Endothelial cell of hepatic sinusoid (primary cell): ENCODE measurements at regions not wholly inside any gene's neighbourhood (a gene's known extent, or its start where the extent isn't known, plus 50 kb on each side); places are given as distances from the start of the nearest gene placed in this dataset.
"Not testable (repeated sequence)": the region's sequence is repeated elsewhere in the genome, so short reads cannot be mapped to it uniquely, and the experiment has no call there.

Experiments used
- in situ Hi-C: cut with HindIII; loops from 2 replicates; pipeline ENCODE4 v1.10.0; 2017; ENCODE audit warnings: low sequenced_read_pairs

- in situ Hi-C loops, result no loop called here
Observed at GRCh38 chr9:115690786-115691496, 462.6 kb upstream of the PAPPA start.

DNA sequence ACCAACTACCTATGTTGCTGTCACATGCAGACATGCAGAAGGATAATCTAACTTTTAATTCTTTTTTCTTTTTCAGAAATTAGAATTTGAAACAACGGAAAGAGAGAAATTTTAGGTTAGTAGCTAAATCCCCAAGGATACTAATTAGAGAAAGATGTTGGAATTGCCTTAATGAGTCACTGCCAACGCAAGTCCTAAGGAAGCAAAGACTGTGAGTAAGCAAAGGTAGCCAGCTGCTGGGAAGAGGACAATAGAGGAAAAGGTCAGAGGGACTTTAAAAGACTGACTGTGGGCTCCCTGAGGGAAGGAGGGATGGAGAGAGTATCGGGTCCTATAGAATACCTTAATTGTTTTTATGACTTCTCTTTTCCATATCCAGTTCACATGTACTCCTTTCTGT lies 461.9 kb upstream of the PAPPA start:
- in situ Hi-C loops, result no loop called here

DNA sequence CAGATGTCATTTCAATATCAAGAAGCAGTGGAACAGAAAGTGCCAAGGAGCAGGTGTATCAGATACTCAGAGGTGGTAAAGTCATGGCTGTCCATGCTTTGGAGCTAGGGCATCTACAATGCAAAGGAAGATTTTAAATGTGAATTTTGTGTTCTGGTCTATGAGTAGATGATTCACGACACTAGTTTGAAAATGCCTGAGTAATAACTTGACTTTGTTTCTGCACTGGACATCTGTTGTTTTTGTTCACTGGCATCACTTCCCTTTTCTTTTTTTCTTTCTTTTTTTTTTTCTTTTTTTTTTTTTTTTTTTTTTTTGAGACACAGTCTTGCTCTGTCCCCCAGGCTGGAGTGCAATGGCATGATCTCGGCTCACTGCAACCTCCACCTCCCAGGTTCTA lies 460.7 kb upstream of the PAPPA start:
- in situ Hi-C loops, result not testable (repeated sequence)

DNA sequence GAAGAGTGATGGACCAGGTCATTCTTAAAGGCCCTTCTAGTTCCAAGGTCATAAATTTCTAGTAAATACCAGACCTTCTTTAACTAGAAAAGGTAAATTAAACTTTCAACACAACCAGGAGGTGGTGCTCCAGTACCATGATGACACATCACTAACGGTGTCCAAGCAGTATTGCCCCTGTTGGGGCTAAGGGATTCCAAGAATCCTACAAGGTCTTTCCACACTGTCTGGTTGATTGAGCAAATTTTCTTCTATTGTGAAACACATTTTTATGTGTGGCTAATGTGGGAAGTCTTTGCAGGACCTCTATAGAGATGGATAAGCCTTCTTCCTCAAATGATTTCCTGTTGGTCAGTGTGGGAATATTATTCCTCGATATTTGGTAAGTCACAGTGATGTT lies 459.6 kb upstream of the PAPPA start:
- in situ Hi-C loops, result no loop called here

- in situ Hi-C loops, result no loop called here
Observed at GRCh38 chr9:115694991-115695390, 458.6 kb upstream of the PAPPA start.

DNA sequence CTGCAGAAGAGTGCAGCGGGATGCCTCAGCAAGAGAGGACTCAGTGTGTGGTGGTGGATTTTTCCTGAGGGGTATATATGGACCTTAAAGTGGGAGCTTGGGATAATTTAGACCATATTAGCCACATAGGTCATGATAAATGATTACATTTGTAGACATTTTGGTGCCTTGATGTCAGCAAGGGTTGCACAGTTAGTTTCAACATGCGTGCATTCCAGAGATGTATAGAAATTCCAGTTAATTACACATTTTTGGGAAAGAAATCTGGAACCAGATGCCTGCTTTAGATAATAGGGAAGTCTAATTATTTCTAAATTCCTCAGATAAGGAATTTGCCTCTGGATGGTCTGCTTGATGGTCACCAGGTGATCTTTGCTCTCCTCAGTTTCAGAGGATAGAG lies 440.6 kb upstream of the PAPPA start:
- in situ Hi-C loops, result no loop called here

DNA sequence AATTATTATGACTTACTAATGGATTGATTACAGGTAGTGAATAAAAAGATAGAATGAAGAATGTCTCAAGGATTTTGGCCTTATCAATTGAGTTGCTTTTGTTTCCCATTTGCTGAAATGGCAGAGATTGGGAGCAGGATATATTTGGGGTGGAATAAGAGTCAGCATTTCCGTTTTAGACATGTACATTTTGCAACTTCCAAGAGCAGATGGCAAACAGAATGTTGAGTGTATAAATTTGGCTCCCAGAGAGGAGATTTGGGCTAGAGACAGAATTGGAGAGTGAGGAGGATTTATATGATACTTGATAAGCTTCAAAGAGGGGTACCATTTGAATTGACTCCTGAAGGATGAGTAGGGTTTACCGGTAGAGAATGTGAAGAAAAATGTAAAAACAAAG lies 437.9 kb upstream of the PAPPA start:
- in situ Hi-C loops, result no loop called here

DNA sequence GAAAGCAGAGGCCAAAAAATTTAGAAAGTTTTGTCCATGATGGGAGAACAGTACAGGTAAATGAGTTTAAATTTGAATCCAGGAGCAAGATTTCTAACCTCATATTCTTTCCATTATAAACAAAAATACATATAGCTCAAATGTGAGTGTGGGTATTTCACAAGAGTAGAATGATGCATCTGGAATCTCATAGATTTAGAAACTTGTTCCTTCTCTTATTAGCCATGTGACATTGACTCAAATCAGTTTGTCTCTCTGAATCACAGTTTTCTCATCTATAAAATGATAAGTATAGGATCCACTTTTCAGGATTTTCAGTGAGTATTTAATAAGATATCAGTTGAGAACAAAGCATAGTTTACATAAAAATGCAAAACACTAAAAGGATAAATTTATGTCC lies 436.3 kb upstream of the PAPPA start:
- in situ Hi-C loops, result no loop called here

GRCh38 chr9:115717711-115718173 lies 435.8 kb upstream of the PAPPA start:
- in situ Hi-C loops, result no loop called here

- in situ Hi-C loops, result no loop called here
Observed at GRCh38 chr9:115730396-115730795, 423.2 kb upstream of the PAPPA start.

DNA sequence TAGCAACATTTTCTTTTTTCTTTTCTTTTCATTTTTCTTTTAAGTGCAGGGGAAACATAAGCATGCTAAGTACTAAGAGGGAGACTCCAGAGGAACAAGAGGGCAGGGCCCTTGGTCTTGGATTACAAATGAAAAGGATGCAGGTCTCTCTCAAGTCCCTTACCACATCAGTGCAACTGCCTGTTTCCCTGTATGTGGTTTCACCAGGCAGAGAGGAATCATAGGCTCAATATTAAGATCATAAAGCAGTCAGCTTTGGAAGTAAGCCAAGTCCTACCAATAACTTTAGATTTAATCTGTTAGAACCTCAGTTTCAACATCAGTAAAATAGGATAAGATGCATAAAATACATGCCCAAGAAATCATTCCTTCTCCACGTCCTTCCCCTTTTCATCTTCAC lies 422.7 kb upstream of the PAPPA start:
- in situ Hi-C loops, result no loop called here

- in situ Hi-C loops, result no loop called here
Observed at GRCh38 chr9:115733318-115734110, 420.1 kb upstream of the PAPPA start.

DNA sequence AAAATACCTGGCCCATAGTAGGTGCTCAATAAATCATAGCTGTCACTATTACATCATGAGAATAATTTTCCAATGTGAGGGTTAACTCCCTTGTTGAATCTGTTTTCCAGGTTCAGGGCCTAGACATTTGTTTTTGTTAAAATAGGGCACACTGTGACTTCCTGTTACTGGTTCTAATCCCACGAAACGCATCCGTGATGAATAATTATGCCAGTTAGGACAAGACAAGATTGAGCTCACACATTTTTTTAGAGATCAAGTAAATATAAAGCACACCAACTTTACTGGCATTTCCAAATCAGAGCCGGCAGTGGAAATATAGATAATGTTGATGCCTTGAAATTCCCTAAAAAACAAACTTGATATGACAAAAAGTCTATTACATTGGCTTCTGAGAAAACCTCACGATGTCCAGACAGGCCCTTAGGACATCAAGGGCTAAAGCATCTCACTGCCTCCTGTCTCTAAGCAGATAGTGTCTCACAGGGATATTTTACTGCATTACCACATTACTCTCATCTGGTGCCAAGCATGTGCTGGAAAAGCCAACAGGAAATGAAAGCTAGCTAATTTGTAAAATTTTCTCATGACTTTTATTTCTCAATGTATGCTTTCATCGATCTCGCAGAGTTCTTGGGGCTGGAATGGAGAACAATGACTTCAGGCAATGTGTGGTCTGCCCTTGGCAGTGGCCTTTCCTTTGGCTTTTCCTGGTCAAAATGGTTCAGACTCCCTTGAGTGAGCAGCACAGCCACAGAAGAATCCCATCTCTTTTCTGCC lies 414.3 kb upstream of the PAPPA start:
- in situ Hi-C loops, result no loop called here

GRCh38 chr9:115740986-115741385 lies 412.6 kb upstream of the PAPPA start:
- in situ Hi-C loops, result no loop called here

DNA sequence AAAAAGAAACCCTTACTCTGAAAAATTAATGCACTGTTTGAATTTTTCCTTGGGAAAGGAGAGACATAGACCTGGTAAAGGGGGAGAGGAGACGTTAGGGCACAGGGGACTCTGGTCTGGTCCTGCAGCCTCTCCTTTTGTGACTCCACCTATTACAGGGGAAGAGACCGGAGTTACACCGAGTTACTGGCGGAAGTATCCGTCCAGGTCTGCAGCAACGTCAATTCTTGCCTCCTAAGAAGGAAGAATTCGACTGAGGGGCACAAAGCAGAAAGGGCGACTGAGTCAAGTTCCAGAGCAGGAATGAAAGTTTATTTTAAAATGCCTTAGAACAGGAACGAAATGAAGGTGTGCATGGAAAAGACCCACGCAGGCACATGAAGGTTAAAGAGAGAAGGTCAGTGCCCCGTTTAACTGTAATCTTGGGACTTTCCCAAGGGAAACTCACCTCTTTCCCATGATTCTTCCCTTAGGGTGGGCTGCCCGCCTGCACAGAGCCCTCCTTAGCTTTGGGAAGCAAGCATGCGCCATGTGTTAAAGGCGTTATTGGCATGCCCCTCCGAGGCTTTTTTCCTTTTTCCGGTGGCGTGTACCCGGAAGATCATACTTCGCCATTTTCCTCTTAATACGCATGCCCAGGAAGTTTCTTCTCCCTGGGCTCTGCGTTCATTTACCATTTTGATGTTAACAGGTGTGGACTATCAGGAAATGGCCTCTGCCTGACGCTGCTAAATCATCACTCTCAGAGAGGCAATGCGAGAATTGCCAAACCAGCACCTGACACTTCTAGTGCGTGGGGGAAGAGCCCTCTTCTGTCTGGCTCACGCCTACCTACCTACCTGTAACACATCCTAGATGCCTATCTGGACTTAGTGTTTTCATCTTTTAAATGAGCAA lies 409.6 kb upstream of the PAPPA start:
- in situ Hi-C loops, result no loop called here

DNA sequence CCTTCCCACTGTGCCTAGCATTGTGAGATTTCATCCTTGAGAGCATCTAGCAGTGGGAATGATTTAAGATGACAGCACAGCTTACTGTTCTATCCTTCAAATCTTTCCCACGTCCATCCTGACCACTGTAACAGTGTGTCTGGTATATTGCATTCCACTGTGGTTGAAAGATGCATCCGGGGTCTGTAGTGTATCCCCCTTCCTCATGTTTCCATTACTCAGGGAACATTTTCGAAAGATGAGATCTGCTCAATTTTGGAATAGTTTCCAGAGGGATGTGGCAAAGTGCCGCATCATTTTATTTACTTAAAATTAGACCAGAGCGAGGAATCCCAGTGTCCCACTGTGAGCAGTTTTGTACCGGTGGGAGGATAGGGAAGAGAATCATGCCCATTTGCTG lies 407.1 kb upstream of the PAPPA start:
- in situ Hi-C loops, result no loop called here

GRCh38 chr9:115747731-115748130 lies 405.9 kb upstream of the PAPPA start:
- in situ Hi-C loops, result no loop called here

- in situ Hi-C loops, result no loop called here
Observed at GRCh38 chr9:115756736-115757135, 396.9 kb upstream of the PAPPA start.

DNA sequence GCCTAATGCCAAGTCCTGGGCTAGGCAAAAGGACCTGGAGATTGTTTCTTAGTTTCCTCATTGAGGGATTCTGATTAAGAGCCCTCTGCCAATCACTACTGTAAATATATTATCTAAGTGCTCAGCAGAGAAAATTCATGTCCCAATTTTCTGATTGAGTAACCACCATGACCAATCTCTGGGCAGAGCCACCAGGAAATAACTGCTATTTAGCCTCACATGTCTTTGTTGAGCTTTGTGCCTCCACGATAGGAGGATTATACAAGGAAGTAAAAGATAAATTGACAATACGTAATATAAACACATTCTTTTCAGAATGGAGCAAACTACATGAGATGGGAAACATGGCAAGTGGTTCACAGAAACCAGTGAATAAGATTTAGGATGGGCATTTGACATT lies 396.1 kb upstream of the PAPPA start:
- in situ Hi-C loops, result no loop called here

- in situ Hi-C loops, result no loop called here
Observed at GRCh38 chr9:115758441-115758840, 395.1 kb upstream of the PAPPA start.

GRCh38 chr9:115759426-115759825 lies 394.2 kb upstream of the PAPPA start:
- in situ Hi-C loops, result no loop called here
